Fibroblast of pulmonary artery (primary cell): ENCODE measurements at regions not wholly inside any gene's neighbourhood (a gene's known extent, or its start where the extent isn't known, plus 50 kb on each side); places are given as distances from the start of the nearest gene placed in this dataset.

Experiments used
- DNase-seq: peaks from one replicate; pipeline ENCODE4 v3.0.0-alpha.2; 2010; ENCODE audit warnings: low read depth
- H3K4me3 ChIP-seq: replicated peaks from 2 replicates; pipeline ENCODE4 v1.5.1; 2011; ENCODE audit warnings: low read depth, mild to moderate bottlenecking, control low read depth, low read length, moderate library complexity
- CTCF ChIP-seq: IDR thresholded peaks from 2 replicates; pipeline ENCODE4 v1.5.1; 2011; ENCODE audit warnings: mild to moderate bottlenecking, control low read depth, low read length, inconsistent platforms; ENCODE audit errors: missing control alignments

DNA sequence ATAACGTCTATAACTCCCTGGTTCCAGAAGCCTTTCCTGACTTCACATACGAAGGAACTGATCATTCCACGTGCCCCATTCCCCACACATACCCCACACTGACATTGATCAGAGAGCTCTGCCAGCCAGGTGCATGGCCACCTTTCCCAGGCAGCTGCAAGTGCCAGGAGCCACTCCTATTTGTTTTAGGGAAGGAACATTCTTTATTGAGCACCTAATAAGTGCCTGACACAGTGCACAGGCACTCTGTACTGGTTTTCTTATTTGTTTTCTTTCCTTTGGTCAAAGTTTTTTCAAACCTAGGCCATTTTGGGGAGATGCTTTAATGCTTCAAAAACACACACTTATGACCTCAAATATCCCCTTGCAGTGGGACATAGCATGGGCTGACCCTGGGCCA lies 50.0 kb downstream of the PITPNM2 start:
- no peak for TF ChIP-seq CTCF
- DNase-seq: no peak
- H3K4me3 ChIP-seq: no peak overlapping the region

GRCh38 chr12:123100450-123100849 lies 50.4 kb downstream of the PITPNM2 start:
- no peak for DNase-seq
- no peak for TF ChIP-seq CTCF
- no peak overlapping the region for H3K4me3 ChIP-seq

DNA sequence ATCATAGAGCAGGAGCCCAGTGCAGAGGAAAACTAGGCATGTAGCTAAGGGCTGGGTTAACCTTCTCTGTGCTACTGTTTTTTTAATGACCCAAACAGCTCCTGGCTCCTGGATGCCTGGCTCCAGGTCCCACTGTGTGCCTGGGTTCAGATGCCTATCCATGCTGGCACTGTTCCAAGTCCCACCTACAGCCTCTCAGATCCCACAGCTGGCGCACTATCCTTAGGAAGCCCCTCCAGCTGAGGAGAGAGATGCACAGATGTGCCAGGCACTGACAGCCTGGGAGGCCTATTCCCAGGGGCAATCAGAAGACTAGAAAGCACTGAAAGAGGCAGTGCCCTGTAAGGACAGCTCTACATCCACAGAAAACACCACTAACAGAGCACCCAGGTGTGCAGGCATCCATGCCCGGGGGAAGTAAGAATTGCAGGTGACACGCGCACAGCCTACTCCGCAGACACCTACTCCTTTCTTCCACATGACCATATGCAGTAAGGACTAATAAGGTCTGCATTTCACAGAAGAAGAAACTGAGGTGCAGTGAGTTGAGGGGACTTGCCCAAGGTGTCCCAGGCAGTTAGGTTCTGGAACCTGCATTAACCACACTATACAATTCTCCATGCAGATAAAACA lies 51.2 kb downstream of the PITPNM2 start:
- H3K4me3 ChIP-seq: no peak overlapping the region
- TF ChIP-seq CTCF: no peak
- DNase-seq: no peak

GRCh38 chr12:123098780-123099179 lies 52.1 kb downstream of the PITPNM2 start:
- H3K4me3 ChIP-seq: no peak overlapping the region
- TF ChIP-seq CTCF: no peak
- no peak for DNase-seq

DNA sequence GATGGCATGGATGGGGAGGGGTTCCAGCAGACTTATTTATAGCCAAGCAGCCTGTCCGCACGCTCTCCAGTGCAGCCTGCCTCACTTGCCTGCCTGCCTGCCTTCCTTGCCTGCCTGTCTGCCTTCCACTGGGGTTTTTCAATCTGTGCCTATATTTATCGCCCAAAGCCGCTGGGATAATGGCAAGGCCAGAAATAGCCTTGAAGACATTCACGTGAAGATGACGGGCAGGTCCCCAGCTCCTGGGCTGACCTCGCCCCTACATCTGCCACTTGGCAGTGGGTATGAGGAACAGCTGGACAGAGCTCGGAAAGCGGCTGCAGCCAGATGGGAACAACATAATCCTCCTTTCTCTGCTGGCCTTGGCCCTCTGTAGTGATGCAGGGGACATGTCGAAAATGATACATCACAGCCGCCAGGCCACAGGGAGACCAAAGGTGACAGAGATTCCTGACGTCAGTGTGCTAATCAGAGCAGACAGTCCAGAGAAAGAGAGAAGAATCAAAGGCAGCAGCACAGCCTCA lies 53.3 kb downstream of the PITPNM2 start:
- no peak for DNase-seq
- no peak overlapping the region for H3K4me3 ChIP-seq

GRCh38 chr12:123096741-123097140 lies 54.1 kb downstream of the PITPNM2 start:
- DNase-seq: no peak
- no peak overlapping the region for H3K4me3 ChIP-seq
- no peak for TF ChIP-seq CTCF

More for the DNA sequence above, 53.3 kb downstream of the PITPNM2 start:
- TF ChIP-seq CTCF: no peak

DNA sequence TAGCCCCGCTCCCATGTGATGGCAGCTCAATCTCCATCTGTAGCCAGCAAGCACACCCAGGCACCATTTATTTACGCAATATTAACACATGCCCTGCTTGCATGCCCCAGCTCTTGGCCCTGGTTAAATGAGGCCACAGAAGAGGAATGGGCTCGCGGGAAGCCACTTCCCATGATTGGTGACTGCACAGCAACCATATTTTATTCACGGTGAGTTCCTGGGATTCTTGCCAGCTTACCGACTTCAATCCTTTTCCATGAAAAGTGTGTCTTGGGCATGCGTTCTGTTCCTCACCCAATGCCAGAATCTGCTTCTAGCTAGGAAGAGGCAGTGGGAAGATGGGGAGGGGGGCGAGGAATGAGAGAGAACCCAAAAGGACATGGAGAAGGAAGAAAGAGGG lies 54.7 kb downstream of the PITPNM2 start:
- H3K4me3 ChIP-seq: no peak overlapping the region
- TF ChIP-seq CTCF: no peak
- DNase-seq: no peak
